IMR-90 (cell line): ENCODE measurements at regions not wholly inside any gene's neighbourhood (a gene's known extent, or its start where the extent isn't known, plus 50 kb on each side); places are given as distances from the start of the nearest gene placed in this dataset.

Source experiments
- ATAC-seq: fragments of 200-7000 bp; cut with Tn5 transposase; 2 replicates; pipeline ENCODE4 v1.9.1; 2020; ENCODE audit warnings: low read depth, mild to moderate bottlenecking, moderate library complexity
- BruUV-seq: library from RNA; stranded (reverse); fragments of 400-500 nt; replicated peaks from 2 replicates; lab custom pipeline; 2021; lab: Mats Ljungman, UMichigan
- CTCF ChIA-PET: fragments of 300-600 bp; formaldehyde crosslinking; extraction: SDS; loops from one replicate; lab custom pipeline; 2021; ENCODE audit warnings: antibody characterized with exemption; lab: Yijun Ruan, JAX
- POLR2A ChIA-PET: fragments of 300-600 bp; sonication (Branson Sonifier 250); formaldehyde crosslinking; loops from one replicate; lab custom pipeline; 2022; ENCODE audit warnings: antibody characterized with exemption; ENCODE audit not compliant: unreplicated experiment; lab: Charles Lee
- DNase-seq: peaks from one replicate; pipeline ENCODE4 v3.0.0; 2013
- H2AFZ ChIP-seq: replicated peaks from 2 replicates; pipeline ENCODE3; 2013; ENCODE audit warnings: low read length, mild to moderate bottlenecking; ENCODE audit not compliant: poor library complexity
- H2AK5ac ChIP-seq: 2 replicates; pipeline ENCODE4 v1.6.1; 2013; ENCODE audit warnings: low read depth, low read length, inconsistent platforms
- H2AK9ac ChIP-seq: replicated peaks from 2 replicates; pipeline ENCODE3; 2013; ENCODE audit warnings: mild to moderate bottlenecking, low read depth, low read length, moderate library complexity; ENCODE audit not compliant: poor library complexity
- H2BK120ac ChIP-seq: 2 replicates; pipeline ENCODE4 v1.6.1; 2013; ENCODE audit warnings: low read depth, low read length, inconsistent platforms
- H2BK15ac ChIP-seq: 3 replicates; pipeline ENCODE4 v1.6.1; 2013; ENCODE audit warnings: low read depth, low read length, inconsistent platforms
- H2BK20ac ChIP-seq: 2 replicates; pipeline ENCODE4 v1.6.1; 2013; ENCODE audit warnings: low read depth, mild to moderate bottlenecking, inconsistent platforms, low read length, moderate library complexity
- H2BK5ac ChIP-seq: 2 replicates; pipeline ENCODE4 v1.6.1; 2013; ENCODE audit warnings: mild to moderate bottlenecking, low read depth, low read length, inconsistent platforms; ENCODE audit not compliant: poor library complexity, severe bottlenecking
- H3K14ac ChIP-seq: replicated peaks from 2 replicates; pipeline ENCODE4 v1.6.1; 2013; ENCODE audit warnings: low read depth, low read length, inconsistent platforms
- H3K18ac ChIP-seq: 2 replicates; pipeline ENCODE4 v1.6.1; 2013; ENCODE audit warnings: low read depth, low read length, control low read depth
- H3K23ac ChIP-seq: 2 replicates; pipeline ENCODE4 v1.6.1; 2013; ENCODE audit warnings: low read depth, low read length, inconsistent platforms
- H3K27ac ChIP-seq: 2 replicates; pipeline ENCODE4 v1.5.1; 2013; ENCODE audit warnings: mild to moderate bottlenecking, control low read depth, low read length; ENCODE audit not compliant: insufficient read depth
- H3K27me3 ChIP-seq: 2 replicates; pipeline ENCODE4 v1.6.1; 2013; ENCODE audit warnings: low read length; ENCODE audit not compliant: control insufficient read depth, insufficient read depth
- H3K36me3 ChIP-seq: 2 replicates; pipeline ENCODE4 v1.6.1; 2013; ENCODE audit warnings: low read length, mixed read lengths; ENCODE audit not compliant: control insufficient read depth, insufficient read depth
- H3K4ac ChIP-seq: 2 replicates; pipeline ENCODE4 v1.6.1; 2013; ENCODE audit warnings: low read depth, low read length, inconsistent platforms
- H3K4me1 ChIP-seq: 2 replicates; pipeline ENCODE4 v1.6.1; 2013; ENCODE audit warnings: low read length, mixed read lengths; ENCODE audit not compliant: control insufficient read depth, insufficient read depth
- H3K4me2 ChIP-seq: 2 replicates; pipeline ENCODE4 v1.6.1; 2013; ENCODE audit warnings: low read depth, mild to moderate bottlenecking, control low read depth, low read length, moderate library complexity
- H3K4me3 ChIP-seq: 2 replicates; pipeline ENCODE4 v1.5.1; 2013; ENCODE audit warnings: low read depth, mild to moderate bottlenecking, control low read depth, low read length, moderate library complexity; ENCODE audit not compliant: insufficient read depth
- H3K56ac ChIP-seq: 2 replicates; pipeline ENCODE4 v1.6.1; 2013; ENCODE audit warnings: low read length, inconsistent platforms; ENCODE audit not compliant: insufficient read depth; ENCODE audit errors: extremely low read depth
- H3K79me1 ChIP-seq, 2 experiments: 2 replicates each; pipeline ENCODE4 v1.6.1; 2013; ENCODE audit warnings: low read length in 2 of 2, inconsistent platforms in 1 of 2, low read depth in 1 of 2
- H3K9ac ChIP-seq: 2 replicates; pipeline ENCODE4 v1.6.1; 2013; ENCODE audit warnings: low read depth, low read length, control low read depth
- H3K9me1 ChIP-seq: 2 replicates; pipeline ENCODE4 v1.6.1; 2013; ENCODE audit warnings: low read length, inconsistent platforms; ENCODE audit not compliant: insufficient read depth
- H3K9me3 ChIP-seq: 2 replicates; pipeline ENCODE4 v1.6.1; 2013; ENCODE audit warnings: low read length; ENCODE audit not compliant: control insufficient read depth, insufficient read depth
- H4K20me1 ChIP-seq: 2 replicates; pipeline ENCODE4 v1.6.1; 2013; ENCODE audit warnings: low read length, inconsistent platforms; ENCODE audit not compliant: insufficient read depth
- H4K5ac ChIP-seq: 2 replicates; pipeline ENCODE4 v1.6.1; 2013; ENCODE audit warnings: mild to moderate bottlenecking, low read depth, low read length, control low read depth
- H4K8ac ChIP-seq, 2 experiments: 2 replicates each; pipeline ENCODE4 v1.6.1; 2013; ENCODE audit warnings: low read depth in 2 of 2, low read length in 2 of 2, control low read depth in 1 of 2, inconsistent platforms in 1 of 2
- H4K91ac ChIP-seq: 2 replicates; pipeline ENCODE4 v1.6.1; 2013; ENCODE audit warnings: low read depth, low read length, inconsistent platforms; ENCODE audit not compliant: insufficient read depth
- BHLHE40 ChIP-seq: fragments of 150-350 bp; IDR thresholded peaks from 2 replicates; pipeline ENCODE4 v1.6.1; 2016; ENCODE audit warnings: mild to moderate bottlenecking, low read depth, low read length
- CEBPB ChIP-seq: IDR thresholded peaks from 2 replicates; pipeline ENCODE4 v1.6.1; 2012; ENCODE audit warnings: low read depth, low read length, improper control_type of control experiment
- CHD1 ChIP-seq: IDR thresholded peaks from 2 replicates; pipeline ENCODE4 v1.6.1; 2012; ENCODE audit warnings: low read depth, low read length, improper control_type of control experiment
- CTCF ChIP-seq: conservative IDR thresholded peaks from 2 replicates; pipeline ENCODE4 v1.5.1; 2012; ENCODE audit warnings: mild to moderate bottlenecking, low read depth, low read length, improper control_type of control experiment
- FOS ChIP-seq: fragments of 150-350 bp; IDR thresholded peaks from 2 replicates; pipeline ENCODE4 v1.6.1; 2016; ENCODE audit warnings: low read depth, low read length
- MAFK ChIP-seq: IDR thresholded peaks from 2 replicates; pipeline ENCODE4 v1.6.1; 2012; ENCODE audit warnings: low read depth, low read length, improper control_type of control experiment
- MAZ ChIP-seq: IDR thresholded peaks from 2 replicates; pipeline ENCODE4 v1.6.1; 2012; ENCODE audit warnings: low read depth, mild to moderate bottlenecking, low read length, improper control_type of control experiment, moderate library complexity, borderline replicate concordance
- MXI1 ChIP-seq: IDR thresholded peaks from 2 replicates; pipeline ENCODE4 v1.6.1; 2012; ENCODE audit warnings: low read depth, mild to moderate bottlenecking, low read length, moderate library complexity, borderline replicate concordance
- NFE2L2 ChIP-seq: fragments of 150-350 bp; IDR thresholded peaks from 2 replicates; pipeline ENCODE4 v1.6.1; 2016; ENCODE audit warnings: low read depth, mild to moderate bottlenecking, low read length
- POLR2A ChIP-seq: IDR thresholded peaks from 2 replicates; pipeline ENCODE4 v1.6.1; 2012; ENCODE audit warnings: mild to moderate bottlenecking, low read depth, low read length
- RAD21 ChIP-seq: IDR thresholded peaks from 2 replicates; pipeline ENCODE4 v1.6.1; 2012; ENCODE audit warnings: low read length, improper control_type of control experiment
- RCOR1 ChIP-seq: IDR thresholded peaks from 2 replicates; pipeline ENCODE4 v1.6.1; 2012; ENCODE audit warnings: mild to moderate bottlenecking, low read length, improper control_type of control experiment; ENCODE audit not compliant: insufficient replicate concordance
- RFX5 ChIP-seq: IDR thresholded peaks from 2 replicates; pipeline ENCODE4 v1.8.0; 2012; ENCODE audit warnings: low read depth, mild to moderate bottlenecking, low read length, moderate library complexity
- USF2 ChIP-seq: fragments of 150-350 bp; IDR thresholded peaks from 2 replicates; pipeline ENCODE4 v1.6.1; 2017; ENCODE audit warnings: mild to moderate bottlenecking, antibody characterized with exemption, low read length, low read depth
- dilution Hi-C: fragments of 300-500 bp; cut with HindIII; formaldehyde crosslinking; loops from one replicate; pipeline ENCODE4 v1.14.3; 2018; ENCODE audit warnings: low sequenced_read_pairs; ENCODE audit not compliant: unreplicated experiment
- in situ Hi-C: fragments of 300-500 bp; cut with MboI; formaldehyde crosslinking; loops from 3 replicates; pipeline ENCODE4 v1.14.3; 2019; ENCODE audit warnings: low sequenced_read_pairs, inconsistent platforms, mixed read lengths
- intact Hi-C: fragments of 100-400 bp; cut with micrococcal nuclease; formaldehyde crosslinking; loops from 2 replicates; pipeline ENCODE4 v1.10.0; 2022
- TF ChIP-seq, protein P1 (sequence below): fragments of 150-350 bp; IDR thresholded peaks from 2 replicates; pipeline ENCODE4 v1.6.1; 2016; ENCODE audit warnings: low read depth, mild to moderate bottlenecking, low read length, moderate library complexity, borderline replicate concordance

GRCh38 chr16:50428742-50429141 is 60.0 kb upstream of the BRD7 start:
- ChIA-PET POLR2A (no interaction called here), CTCF (no interaction called here)
- no peak overlapping the region for H2AK5ac ChIP-seq
- no peak overlapping the region for H3K14ac ChIP-seq
- H2AK9ac ChIP-seq, result no peak overlapping the region
- no peak overlapping the region for H4K91ac ChIP-seq
- intact Hi-C loops (no loop called here), in situ Hi-C loops (no loop called here), dilution Hi-C loops (no loop called here)
- H3K4me1 ChIP-seq, result no peaks in the 10 kb centered on the region
- ATAC-seq (no peak), DNase-seq (no peak)
- H3K9me3 ChIP-seq, result no peaks in the 10 kb centered on the region
- no peak overlapping the region for H4K5ac ChIP-seq
- no peak overlapping the region for H2AFZ ChIP-seq
- no peaks in the 10 kb centered on the region for H4K20me1 ChIP-seq
- no peak overlapping the region for H2BK15ac ChIP-seq
- no peaks in the 10 kb centered on the region; the same call in 1 of the 2 replicates for H3K9me1 ChIP-seq
- H3K36me3 ChIP-seq, result no peaks in the 10 kb centered on the region
- H2BK5ac ChIP-seq, result no peak overlapping the region
- TF ChIP-seq MXI1, result no peak
- TF ChIP-seq, protein P1, sequence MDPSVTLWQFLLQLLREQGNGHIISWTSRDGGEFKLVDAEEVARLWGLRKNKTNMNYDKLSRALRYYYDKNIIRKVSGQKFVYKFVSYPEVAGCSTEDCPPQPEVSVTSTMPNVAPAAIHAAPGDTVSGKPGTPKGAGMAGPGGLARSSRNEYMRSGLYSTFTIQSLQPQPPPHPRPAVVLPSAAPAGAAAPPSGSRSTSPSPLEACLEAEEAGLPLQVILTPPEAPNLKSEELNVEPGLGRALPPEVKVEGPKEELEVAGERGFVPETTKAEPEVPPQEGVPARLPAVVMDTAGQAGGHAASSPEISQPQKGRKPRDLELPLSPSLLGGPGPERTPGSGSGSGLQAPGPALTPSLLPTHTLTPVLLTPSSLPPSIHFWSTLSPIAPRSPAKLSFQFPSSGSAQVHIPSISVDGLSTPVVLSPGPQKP, result no peak
- no peak for TF ChIP-seq RCOR1
- TF ChIP-seq CEBPB, result no peak
- no peak for TF ChIP-seq MAZ
- TF ChIP-seq BHLHE40, result no peak
- no peak for TF ChIP-seq RAD21
- no peak for TF ChIP-seq CHD1
- no peak for TF ChIP-seq MAFK
- no peak for TF ChIP-seq CTCF
- TF ChIP-seq RFX5, result no peak
- TF ChIP-seq NFE2L2, result no peak
- TF ChIP-seq USF2, result no peak
- TF ChIP-seq POLR2A, result no peak
- no peak for TF ChIP-seq FOS
- H3K18ac ChIP-seq, result no peak overlapping the region
- H3K23ac ChIP-seq, result no peak overlapping the region
- H3K4ac ChIP-seq, result no peak overlapping the region
- no peak overlapping the region for H2BK20ac ChIP-seq
- no peaks in the 10 kb centered on the region for H3K27me3 ChIP-seq
- no peak overlapping the region for H3K56ac ChIP-seq
- H3K4me3 ChIP-seq, result no peak overlapping the region
- H3K4me2 ChIP-seq, result no peak overlapping the region
- BruUV-seq, result no TSS peak
- H3K9ac ChIP-seq, result no peak overlapping the region
- H2BK120ac ChIP-seq, result no peak overlapping the region
- H4K8ac ChIP-seq, result no peak overlapping the region
- no peaks in the 10 kb centered on the region for H3K79me1 ChIP-seq
- H3K27ac ChIP-seq, result no peak overlapping the region
